ENCODE measurements at regions not wholly inside any gene's neighbourhood (a gene's known extent, or its start where the extent isn't known, plus 50 kb on each side); places are given as distances from the start of the nearest gene placed in this dataset.

DNA sequence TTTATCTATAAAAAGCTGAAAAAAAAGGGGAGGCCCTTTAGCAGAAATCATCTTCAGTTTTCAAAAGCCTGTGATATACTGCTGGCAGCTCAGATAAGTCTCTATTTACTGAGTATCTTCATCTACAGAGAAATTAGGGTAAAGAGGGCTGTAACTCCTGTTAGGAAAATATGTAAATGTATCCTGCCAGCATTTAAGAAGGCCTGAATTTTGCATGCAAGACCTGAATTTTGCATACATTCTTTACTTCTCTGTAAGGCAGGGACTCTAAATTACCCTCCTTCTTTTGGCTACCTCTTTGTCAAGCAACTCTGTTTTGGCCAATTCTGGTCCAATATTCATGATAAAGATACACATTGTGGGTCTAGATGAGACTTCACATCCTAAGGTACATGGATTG lies 150.6 kb upstream of the SPACA1 start:
- TF ChIP-seq, protein P1, sequence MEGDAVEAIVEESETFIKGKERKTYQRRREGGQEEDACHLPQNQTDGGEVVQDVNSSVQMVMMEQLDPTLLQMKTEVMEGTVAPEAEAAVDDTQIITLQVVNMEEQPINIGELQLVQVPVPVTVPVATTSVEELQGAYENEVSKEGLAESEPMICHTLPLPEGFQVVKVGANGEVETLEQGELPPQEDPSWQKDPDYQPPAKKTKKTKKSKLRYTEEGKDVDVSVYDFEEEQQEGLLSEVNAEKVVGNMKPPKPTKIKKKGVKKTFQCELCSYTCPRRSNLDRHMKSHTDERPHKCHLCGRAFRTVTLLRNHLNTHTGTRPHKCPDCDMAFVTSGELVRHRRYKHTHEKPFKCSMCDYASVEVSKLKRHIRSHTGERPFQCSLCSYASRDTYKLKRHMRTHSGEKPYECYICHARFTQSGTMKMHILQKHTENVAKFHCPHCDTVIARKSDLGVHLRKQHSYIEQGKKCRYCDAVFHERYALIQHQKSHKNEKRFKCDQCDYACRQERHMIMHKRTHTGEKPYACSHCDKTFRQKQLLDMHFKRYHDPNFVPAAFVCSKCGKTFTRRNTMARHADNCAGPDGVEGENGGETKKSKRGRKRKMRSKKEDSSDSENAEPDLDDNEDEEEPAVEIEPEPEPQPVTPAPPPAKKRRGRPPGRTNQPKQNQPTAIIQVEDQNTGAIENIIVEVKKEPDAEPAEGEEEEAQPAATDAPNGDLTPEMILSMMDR (conservative IDR thresholded peaks at IDR 0.05; ENCODE audit: low read depth, low read length), result no peak
- no peak for TF ChIP-seq EZH2 (IDR thresholded peaks at IDR 0.05; ENCODE audit: borderline replicate concordance, low read depth, low read length, poor library complexity, severe bottlenecking)
